IPS-18c (cell line): ENCODE measurements at regions not wholly inside any gene's neighbourhood (a gene's known extent, or its start where the extent isn't known, plus 50 kb on each side); places are given as distances from the start of the nearest gene placed in this dataset.

Source experiments
- H3K4me3 ChIP-seq: 2 replicates; pipeline ENCODE4 v1.7.0; 2013; ENCODE audit warnings: low read depth, mild to moderate bottlenecking, low read length, moderate library complexity; ENCODE audit not compliant: insufficient read depth
- H3K9me3 ChIP-seq: one replicate; pipeline ENCODE4 v1.6.1; 2013; ENCODE audit warnings: mild to moderate bottlenecking, low read length, moderate library complexity; ENCODE audit not compliant: control insufficient read depth, insufficient read depth

GRCh38 chr2:106572541-106573450 lies 85.6 kb downstream of the CD8B2 start:
- Histone ChIP-seq H3K4me3 (no peak overlapping the region), H3K9me3 (no peaks in the 10 kb centered on the region)

GRCh38 chr2:106573773-106574172 lies 86.6 kb downstream of the CD8B2 start:
- Histone ChIP-seq H3K4me3 (no peak overlapping the region), H3K9me3 (no peaks in the 10 kb centered on the region)

- Histone ChIP-seq H3K4me3 (no peak overlapping the region), H3K9me3 (no peaks in the 10 kb centered on the region)
Measured at GRCh38 chr2:106575955-106576354, 88.8 kb downstream of the CD8B2 start.

- H3K4me3 ChIP-seq: no peak overlapping the region
- no peaks in the 10 kb centered on the region for H3K9me3 ChIP-seq
Measured at GRCh38 chr2:106577255-106577651, 90.1 kb downstream of the CD8B2 start.

GRCh38 chr2:106579750-106580197 lies 92.6 kb downstream of the CD8B2 start:
- Histone ChIP-seq H3K4me3 (no peak overlapping the region), H3K9me3 (no peaks in the 10 kb centered on the region)

- Histone ChIP-seq H3K4me3 (no peak overlapping the region), H3K9me3 (no peaks in the 10 kb centered on the region)
Measured at GRCh38 chr2:106580241-106580640, 93.1 kb downstream of the CD8B2 start.

GRCh38 chr2:106581328-106581727 lies 94.2 kb downstream of the CD8B2 start:
- no peaks in the 10 kb centered on the region for H3K9me3 ChIP-seq
- H3K4me3 ChIP-seq: no peak overlapping the region

- no peaks in the 10 kb centered on the region for H3K9me3 ChIP-seq
- H3K4me3 ChIP-seq: peak overlapping the region; percentile 22; the same call in 1 of the 2 replicates
Measured at GRCh38 chr2:106581755-106582147, 94.6 kb downstream of the CD8B2 start.

- peak overlapping the region; percentile 22; the same call in 1 of the 2 replicates for H3K4me3 ChIP-seq
- H3K9me3 ChIP-seq: no peaks in the 10 kb centered on the region
Measured at GRCh38 chr2:106582148-106583143, 95.3 kb downstream of the CD8B2 start.

GRCh38 chr2:106584304-106584954 lies 97.3 kb downstream of the CD8B2 start:
- Histone ChIP-seq H3K9me3 (no peaks in the 10 kb centered on the region), H3K4me3 (no peak overlapping the region; the same call in 1 of the 2 replicates)

GRCh38 chr2:106596844-106597243 lies 109.7 kb downstream of the CD8B2 start:
- peaks cover 6% of the 10 kb centered on the region for H3K9me3 ChIP-seq
- no peak overlapping the region for H3K4me3 ChIP-seq

GRCh38 chr2:106599540-106599939 lies 112.4 kb downstream of the CD8B2 start:
- Histone ChIP-seq H3K4me3 (no peak overlapping the region), H3K9me3 (peaks cover 6% of the 10 kb centered on the region)

GRCh38 chr2:106602042-106602441 lies 114.9 kb downstream of the CD8B2 start:
- no peak overlapping the region for H3K4me3 ChIP-seq
- peaks cover 6% of the 10 kb centered on the region for H3K9me3 ChIP-seq

GRCh38 chr2:106606652-106607051 lies 119.5 kb downstream of the CD8B2 start:
- Histone ChIP-seq H3K4me3 (no peak overlapping the region), H3K9me3 (peaks cover 3% of the 10 kb centered on the region)

- H3K4me3 ChIP-seq: no peak overlapping the region
- no peaks in the 10 kb centered on the region for H3K9me3 ChIP-seq
Measured at GRCh38 chr2:106607371-106607770, 120.2 kb downstream of the CD8B2 start.

GRCh38 chr2:106609780-106610179 lies 122.6 kb downstream of the CD8B2 start:
- no peak overlapping the region for H3K4me3 ChIP-seq
- no peaks in the 10 kb centered on the region for H3K9me3 ChIP-seq
